ENCODE measurements at regions not wholly inside any gene's neighbourhood (a gene's known extent, or its start where the extent isn't known, plus 50 kb on each side); places are given as distances from the start of the nearest gene placed in this dataset.

DNA sequence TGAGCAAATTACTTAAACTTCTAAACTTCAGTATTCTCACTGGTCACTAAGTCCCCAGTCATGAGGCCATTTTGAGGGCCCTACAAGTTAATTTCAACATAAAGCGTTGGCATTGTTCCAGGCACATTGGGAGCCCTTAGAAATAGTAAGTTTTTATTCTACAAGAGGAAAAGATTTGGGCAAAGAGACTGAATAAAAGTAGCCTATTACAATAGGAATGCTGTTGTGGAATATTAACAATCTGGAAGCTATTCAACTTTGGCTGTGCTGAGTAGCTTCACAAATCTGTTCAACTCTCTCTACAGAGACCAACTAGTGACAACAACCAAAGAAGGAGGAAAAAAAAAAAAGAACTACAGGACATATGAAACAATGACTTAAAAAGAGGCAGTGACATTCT is 1287.5 kb upstream of the NXPH2 start:
- Histone ChIP-seq H3K4me2 (ENCODE audit: insufficient read depth, low read length) (no peak overlapping the region), H3K79me2 (ENCODE audit: control insufficient read depth, insufficient read depth, low read length) (no peaks in the 10 kb centered on the region), H3K9ac (replicated peaks; ENCODE audit: extremely low read depth, insufficient read depth, low read length) (no peak overlapping the region), H4K20me1 (replicated peaks; ENCODE audit: control insufficient read depth, extremely low read depth, insufficient read depth, low read length) (no peaks in the 10 kb centered on the region), H3K36me3 (ENCODE audit: control insufficient read depth in 2 of 2, extremely low read depth in 1 of 2, insufficient read depth in 2 of 2, low read length in 2 of 2) (no peaks in the 10 kb centered on the region), H3K27me3 (ENCODE audit: control insufficient read depth in 2 of 2, insufficient read depth in 2 of 2, low read length in 2 of 2) (no peaks in the 10 kb centered on the region), H3K4me1 (ENCODE audit: control insufficient read depth, extremely low read depth, insufficient read depth, low read length) (no peaks in the 10 kb centered on the region), H3K9me1 (replicated peaks; ENCODE audit: control insufficient read depth, extremely low read depth, insufficient read depth, low read length) (no peaks in the 10 kb centered on the region), H3K4me3 (replicated peaks in 1 of 3; ENCODE audit: insufficient read depth in 1 of 3, low read depth in 1 of 3, low read length in 3 of 3) (no peak overlapping the region), H2AFZ (ENCODE audit: low read depth, low read length) (no peak overlapping the region), H3K9me3 (replicated peaks; ENCODE audit: control insufficient read depth, insufficient read depth, low read length) (no peaks in the 10 kb centered on the region), H3K27ac (ENCODE audit: insufficient read depth, low read depth, low read length) (no peak overlapping the region)
- ChIA-PET POLR2A (interaction anchor here (0.6 kb wide), 1 partner anchor 1221 kb away, joined by 4 read pairs; no protein-coding TSS in a partner anchor), CTCF (interaction anchor here (1.2 to 1.3 kb wide), 2 partner anchors 12 to 1487 kb away, joined by 3 to 4 read pairs; no protein-coding TSS in a partner anchor)
- DNase-seq (ENCODE audit: low read depth, low spot score) (no peak), FAIRE-seq (no peak)
- TF ChIP-seq, protein P1, sequence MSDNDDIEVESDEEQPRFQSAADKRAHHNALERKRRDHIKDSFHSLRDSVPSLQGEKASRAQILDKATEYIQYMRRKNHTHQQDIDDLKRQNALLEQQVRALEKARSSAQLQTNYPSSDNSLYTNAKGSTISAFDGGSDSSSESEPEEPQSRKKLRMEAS (IDR thresholded peaks at IDR 0.05; ENCODE audit: insufficient read depth, insufficient read length): no peak
- no peak for TF ChIP-seq GATA2 (IDR thresholded peaks at IDR 0.05; ENCODE audit: insufficient read depth, insufficient read length, low read depth, low read length)
- TF ChIP-seq EZH2 (IDR thresholded peaks at IDR 0.05; ENCODE audit: borderline replicate concordance, low read depth, low read length, severe bottlenecking): no peak
- no peak for TF ChIP-seq FOS (IDR thresholded peaks at IDR 0.05; ENCODE audit: borderline replicate concordance, insufficient read depth, low read length)
- TF ChIP-seq, protein P2, sequence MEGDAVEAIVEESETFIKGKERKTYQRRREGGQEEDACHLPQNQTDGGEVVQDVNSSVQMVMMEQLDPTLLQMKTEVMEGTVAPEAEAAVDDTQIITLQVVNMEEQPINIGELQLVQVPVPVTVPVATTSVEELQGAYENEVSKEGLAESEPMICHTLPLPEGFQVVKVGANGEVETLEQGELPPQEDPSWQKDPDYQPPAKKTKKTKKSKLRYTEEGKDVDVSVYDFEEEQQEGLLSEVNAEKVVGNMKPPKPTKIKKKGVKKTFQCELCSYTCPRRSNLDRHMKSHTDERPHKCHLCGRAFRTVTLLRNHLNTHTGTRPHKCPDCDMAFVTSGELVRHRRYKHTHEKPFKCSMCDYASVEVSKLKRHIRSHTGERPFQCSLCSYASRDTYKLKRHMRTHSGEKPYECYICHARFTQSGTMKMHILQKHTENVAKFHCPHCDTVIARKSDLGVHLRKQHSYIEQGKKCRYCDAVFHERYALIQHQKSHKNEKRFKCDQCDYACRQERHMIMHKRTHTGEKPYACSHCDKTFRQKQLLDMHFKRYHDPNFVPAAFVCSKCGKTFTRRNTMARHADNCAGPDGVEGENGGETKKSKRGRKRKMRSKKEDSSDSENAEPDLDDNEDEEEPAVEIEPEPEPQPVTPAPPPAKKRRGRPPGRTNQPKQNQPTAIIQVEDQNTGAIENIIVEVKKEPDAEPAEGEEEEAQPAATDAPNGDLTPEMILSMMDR (IDR thresholded peaks at IDR 0.05; ENCODE audit: extremely low read depth in 1 of 2, insufficient read depth in 1 of 2, low read depth in 1 of 2, low read length in 2 of 2): no peak
- TF ChIP-seq JUN (IDR thresholded peaks at IDR 0.05; ENCODE audit: borderline replicate concordance, insufficient read depth, insufficient read length, low read depth): no peak
- TF ChIP-seq POLR2AphosphoS5 (IDR thresholded peaks at IDR 0.05; ENCODE audit: insufficient read depth, low read depth, low read length): no peak
- no peak for TF ChIP-seq MYC (IDR thresholded peaks at IDR 0.05; ENCODE audit: low read depth, low read length)
- no peak for TF ChIP-seq POLR2A (IDR thresholded peaks at IDR 0.05; ENCODE audit: low read depth, low read length)
- dilution Hi-C loops (cut with MboI; ENCODE audit: extremely low pct_ligation_motif_present, low sequenced_read_pairs) (no loop called here), intact Hi-C loops (cut with micrococcal nuclease) (no loop called here)
- BruUV-seq (replicated peaks): no TSS peak
